ENCODE measurements at regions not wholly inside any gene's neighbourhood (a gene's known extent, or its start where the extent isn't known, plus 50 kb on each side); places are given as distances from the start of the nearest gene placed in this dataset.
"Not testable (repeated sequence)": the region's sequence is repeated elsewhere in the genome, so short reads cannot be mapped to it uniquely, and the experiment has no call there.

GRCh38 chr12:89289720-89290119 is 62.6 kb downstream of the DUSP6 start:
- DNase-seq = no peak

- no peak for DNase-seq
These were observed 63.3 kb downstream of the DUSP6 start for GRCh38 chr12:89288959-89289358.

- no peak for DNase-seq
These were observed 65.8 kb downstream of the DUSP6 start for GRCh38 chr12:89286501-89286900.

- no peak for DNase-seq
These were observed 70.8 kb downstream of the DUSP6 start for GRCh38 chr12:89281539-89281867.

GRCh38 chr12:89280833-89281538 is 71.3 kb downstream of the DUSP6 start:
- DNase-seq = no peak

GRCh38 chr12:89279499-89279898 is 72.8 kb downstream of the DUSP6 start:
- no peak for DNase-seq

- DNase-seq = no peak
These were observed 73.4 kb downstream of the DUSP6 start for GRCh38 chr12:89278862-89279261.

GRCh38 chr12:89278169-89278568 is 74.1 kb downstream of the DUSP6 start:
- no peak for DNase-seq

GRCh38 chr12:89276860-89277259 is 75.4 kb downstream of the DUSP6 start:
- DNase-seq = no peak

- no peak for DNase-seq
These were observed 78.8 kb downstream of the DUSP6 start for GRCh38 chr12:89273525-89273924.

- DNase-seq = no peak
These were observed 81.8 kb downstream of the DUSP6 start for GRCh38 chr12:89270548-89270947.

- no peak for DNase-seq
These were observed 83.1 kb downstream of the DUSP6 start for GRCh38 chr12:89269174-89269573.

- DNase-seq = no peak
These were observed 84.9 kb downstream of the DUSP6 start for GRCh38 chr12:89267404-89267803.

- not testable (repeated sequence) for DNase-seq
These were observed 85.6 kb downstream of the DUSP6 start for GRCh38 chr12:89266574-89267188.

GRCh38 chr12:89264837-89265236 is 87.5 kb downstream of the DUSP6 start:
- no peak for DNase-seq

- DNase-seq = no peak
These were observed 88.4 kb downstream of the DUSP6 start for GRCh38 chr12:89263900-89264299.

GRCh38 chr12:89262855-89263552 is 89.3 kb downstream of the DUSP6 start:
- DNase-seq = no peak

GRCh38 chr12:89261982-89262381 is 90.3 kb downstream of the DUSP6 start:
- DNase-seq = no peak

- peak; percentile 13 for DNase-seq
These were observed 91.3 kb downstream of the DUSP6 start for GRCh38 chr12:89260841-89261637.

GRCh38 chr12:89259821-89260220 is 92.5 kb downstream of the DUSP6 start:
- no peak for DNase-seq

GRCh38 chr12:89258240-89258969 is 93.9 kb downstream of the DUSP6 start:
- DNase-seq = no peak

- DNase-seq = no peak
These were observed 95.0 kb downstream of the DUSP6 start for GRCh38 chr12:89257340-89257739.

GRCh38 chr12:89256060-89256459 is 96.2 kb downstream of the DUSP6 start:
- DNase-seq = no peak

All from retina (tissue), 1 donor.